ENCODE measurements at regions not wholly inside any gene's neighbourhood (a gene's known extent, or its start where the extent isn't known, plus 50 kb on each side); places are given as distances from the start of the nearest gene placed in this dataset.

- no peaks in the 10 kb centered on the region for H3K4me1 ChIP-seq
- 89 to 95% (median 90%) methylated on average over 8 of the region's 8 CpGs for WGBS, 5 donors
- DNase-seq = no peak
- no peaks in the 10 kb centered on the region for H3K9me3 ChIP-seq
- intact Hi-C loops (cut with DNase I; ENCODE audit: low total_unique reads) = no loop called here
- TF ChIP-seq POLR2AphosphoS5 (IDR thresholded peaks at IDR 0.05) (no peak), POLR2A (IDR thresholded peaks at IDR 0.05) (no peak)
- TF ChIP-seq, protein P1, sequence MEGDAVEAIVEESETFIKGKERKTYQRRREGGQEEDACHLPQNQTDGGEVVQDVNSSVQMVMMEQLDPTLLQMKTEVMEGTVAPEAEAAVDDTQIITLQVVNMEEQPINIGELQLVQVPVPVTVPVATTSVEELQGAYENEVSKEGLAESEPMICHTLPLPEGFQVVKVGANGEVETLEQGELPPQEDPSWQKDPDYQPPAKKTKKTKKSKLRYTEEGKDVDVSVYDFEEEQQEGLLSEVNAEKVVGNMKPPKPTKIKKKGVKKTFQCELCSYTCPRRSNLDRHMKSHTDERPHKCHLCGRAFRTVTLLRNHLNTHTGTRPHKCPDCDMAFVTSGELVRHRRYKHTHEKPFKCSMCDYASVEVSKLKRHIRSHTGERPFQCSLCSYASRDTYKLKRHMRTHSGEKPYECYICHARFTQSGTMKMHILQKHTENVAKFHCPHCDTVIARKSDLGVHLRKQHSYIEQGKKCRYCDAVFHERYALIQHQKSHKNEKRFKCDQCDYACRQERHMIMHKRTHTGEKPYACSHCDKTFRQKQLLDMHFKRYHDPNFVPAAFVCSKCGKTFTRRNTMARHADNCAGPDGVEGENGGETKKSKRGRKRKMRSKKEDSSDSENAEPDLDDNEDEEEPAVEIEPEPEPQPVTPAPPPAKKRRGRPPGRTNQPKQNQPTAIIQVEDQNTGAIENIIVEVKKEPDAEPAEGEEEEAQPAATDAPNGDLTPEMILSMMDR (IDR thresholded peaks at IDR 0.05 in 8 of 11, conservative IDR thresholded peaks at IDR 0.05 in 3 of 11) = no peak
- no peaks in the 10 kb centered on the region for H3K36me3 ChIP-seq
- no peak overlapping the region for H3K4me3 ChIP-seq
- H3K27ac ChIP-seq = no peak overlapping the region
- H3K27me3 ChIP-seq (replicated peaks in 1 of 7) = no peaks in the 10 kb centered on the region
Observed at GRCh38 chr15:39362821-39363561, 217.9 kb upstream of the THBS1 start.

- H3K36me3 ChIP-seq = no peaks in the 10 kb centered on the region
- no peak overlapping the region for H3K4me3 ChIP-seq
- intact Hi-C loops (cut with DNase I; ENCODE audit: low total_unique reads) = no loop called here
- TF ChIP-seq POLR2A (IDR thresholded peaks at IDR 0.05) (no peak), POLR2AphosphoS5 (IDR thresholded peaks at IDR 0.05) (no peak)
- TF ChIP-seq, protein P1 (IDR thresholded peaks at IDR 0.05 in 8 of 11, conservative IDR thresholded peaks at IDR 0.05 in 3 of 11) = no peak
- no peaks in the 10 kb centered on the region for H3K27me3 ChIP-seq (replicated peaks in 1 of 7)
- no peak overlapping the region for H3K27ac ChIP-seq
- WGBS, 5 donors = 67 to 79% (median 71%) methylated on average over 5 of the region's 5 CpGs
- no peaks in the 10 kb centered on the region for H3K4me1 ChIP-seq
- peaks cover 0 to 3% (median 0%) of the 10 kb centered on the region in 8 donors for H3K9me3 ChIP-seq
- DNase-seq = no peak
Observed at GRCh38 chr15:39363761-39364586, 216.9 kb upstream of the THBS1 start.

GRCh38 chr15:39364721-39365120 lies 216.2 kb upstream of the THBS1 start:
- no peak for DNase-seq
- no peaks in the 10 kb centered on the region for H3K4me1 ChIP-seq
- TF ChIP-seq POLR2AphosphoS5 (IDR thresholded peaks at IDR 0.05) = no peak
- TF ChIP-seq POLR2A (IDR thresholded peaks at IDR 0.05) = no peak
- TF ChIP-seq, protein P1 (IDR thresholded peaks at IDR 0.05 in 8 of 11, conservative IDR thresholded peaks at IDR 0.05 in 3 of 11) = no peak
- H3K27ac ChIP-seq = no peak overlapping the region
- H3K27me3 ChIP-seq (replicated peaks in 1 of 7) = no peaks in the 10 kb centered on the region
- intact Hi-C loops (cut with DNase I; ENCODE audit: low total_unique reads) = no loop called here
- 68 to 83% (median 79%) methylated on average over 1 of the region's 1 CpG for WGBS, 5 donors
- no peak overlapping the region for H3K4me3 ChIP-seq
- peaks cover 0 to 11% (median 1%) of the 10 kb centered on the region in 8 donors for H3K9me3 ChIP-seq
- no peaks in the 10 kb centered on the region for H3K36me3 ChIP-seq

DNA sequence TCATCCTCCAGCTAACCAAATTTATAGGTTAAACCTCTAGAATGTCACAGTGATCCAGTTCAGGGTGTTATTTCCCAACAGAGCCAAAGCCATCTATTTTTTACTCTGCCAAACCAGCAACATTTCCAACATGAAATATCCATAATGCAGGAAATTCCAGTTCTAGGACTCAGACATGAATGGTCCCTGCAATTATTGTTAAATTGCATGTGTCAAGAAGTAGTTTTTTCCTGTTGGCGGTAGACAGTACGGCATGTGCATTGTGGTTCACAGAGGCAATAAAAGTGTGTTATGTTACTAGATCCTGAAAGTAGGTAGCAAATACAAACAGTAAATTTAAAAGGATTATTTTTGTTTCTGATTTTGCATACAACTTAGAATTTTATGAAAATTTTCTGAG lies 215.7 kb upstream of the THBS1 start:
- no peak overlapping the region for H3K4me3 ChIP-seq
- H3K4me1 ChIP-seq = no peaks in the 10 kb centered on the region
- H3K27ac ChIP-seq = no peak overlapping the region
- peaks cover 0 to 15% (median 6%) of the 10 kb centered on the region in 8 donors for H3K9me3 ChIP-seq
- 77 to 92% (median 80%) methylated on average over 2 of the region's 2 CpGs for WGBS, 5 donors
- intact Hi-C loops (cut with DNase I; ENCODE audit: low total_unique reads) = no loop called here
- no peak for DNase-seq
- H3K36me3 ChIP-seq = no peaks in the 10 kb centered on the region
- no peak for TF ChIP-seq POLR2AphosphoS5 (IDR thresholded peaks at IDR 0.05)
- TF ChIP-seq, protein P1 (IDR thresholded peaks at IDR 0.05 in 8 of 11, conservative IDR thresholded peaks at IDR 0.05 in 3 of 11) = no peak
- no peak for TF ChIP-seq POLR2A (IDR thresholded peaks at IDR 0.05)
- H3K27me3 ChIP-seq (replicated peaks in 1 of 7) = no peaks in the 10 kb centered on the region

Data from spleen (tissue), 11 donors.